ENCODE measurements at regions not wholly inside any gene's neighbourhood (a gene's known extent, or its start where the extent isn't known, plus 50 kb on each side); places are given as distances from the start of the nearest gene placed in this dataset.
A peak's percentile ranks its signal among the peaks of the same experiment; 100 is the strongest.

DNA sequence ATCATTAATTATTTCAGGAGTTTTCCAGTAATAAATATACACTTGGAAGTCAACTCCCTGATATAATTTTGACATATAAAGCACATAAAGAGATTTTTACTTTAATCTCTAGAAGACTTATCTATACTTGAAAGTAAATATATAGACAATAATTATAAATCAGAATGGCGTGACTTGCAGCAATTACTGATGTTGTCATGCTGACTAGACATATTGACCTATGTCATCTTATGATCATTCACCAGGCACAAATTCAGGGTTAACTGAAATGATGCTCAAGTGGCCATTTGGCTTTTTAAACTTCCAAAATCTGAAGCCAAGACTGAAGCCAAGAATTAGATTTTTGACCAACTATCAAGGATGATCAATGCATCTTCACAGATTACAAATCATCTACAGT lies 192.2 kb downstream of the MCHR2 start:
- Histone ChIP-seq H3K4me1 (no peaks in the 10 kb centered on the region), H3K9me3 (no peaks in the 10 kb centered on the region), H3K36me3 (no peaks in the 10 kb centered on the region), H3K27ac (replicated peaks in 1 of 4) (no peak overlapping the region), H3K27me3 (no peaks in the 10 kb centered on the region), H3K4me3 (no peak overlapping the region)
- DNase-seq (ENCODE audit: extremely low spot score) = no peak
- intact Hi-C loops (cut with DNase I) = no loop called here
- WGBS = 95% methylated on average over 1 of the region's 1 CpG
- no peak for TF ChIP-seq CTCF (IDR thresholded peaks at IDR 0.05)
- TF ChIP-seq POLR2A (IDR thresholded peaks at IDR 0.05; ENCODE audit: low read depth) = no peak
- no peak for TF ChIP-seq EP300 (IDR thresholded peaks at IDR 0.05)

GRCh38 chr6:99802396-99803031 lies 191.5 kb downstream of the MCHR2 start:
- H3K4me3 ChIP-seq = no peak overlapping the region
- WGBS = 39% methylated on average over 10 of the region's 10 CpGs
- H3K27ac ChIP-seq (replicated peaks in 1 of 4) = no peak overlapping the region
- no peaks in the 10 kb centered on the region for H3K9me3 ChIP-seq
- peak; percentile 50 for DNase-seq (ENCODE audit: extremely low spot score)
- intact Hi-C loops (cut with DNase I) = no loop called here
- H3K27me3 ChIP-seq = no peaks in the 10 kb centered on the region
- TF ChIP-seq POLR2A (IDR thresholded peaks at IDR 0.05; ENCODE audit: low read depth) = no peak
- TF ChIP-seq EP300 (IDR thresholded peaks at IDR 0.05) = no peak
- TF ChIP-seq POLR2AphosphoS5 (IDR thresholded peaks at IDR 0.05) = no peak
- no peak for TF ChIP-seq CTCF (IDR thresholded peaks at IDR 0.05)
- no peaks in the 10 kb centered on the region for H3K4me1 ChIP-seq
- no peaks in the 10 kb centered on the region for H3K36me3 ChIP-seq

DNA sequence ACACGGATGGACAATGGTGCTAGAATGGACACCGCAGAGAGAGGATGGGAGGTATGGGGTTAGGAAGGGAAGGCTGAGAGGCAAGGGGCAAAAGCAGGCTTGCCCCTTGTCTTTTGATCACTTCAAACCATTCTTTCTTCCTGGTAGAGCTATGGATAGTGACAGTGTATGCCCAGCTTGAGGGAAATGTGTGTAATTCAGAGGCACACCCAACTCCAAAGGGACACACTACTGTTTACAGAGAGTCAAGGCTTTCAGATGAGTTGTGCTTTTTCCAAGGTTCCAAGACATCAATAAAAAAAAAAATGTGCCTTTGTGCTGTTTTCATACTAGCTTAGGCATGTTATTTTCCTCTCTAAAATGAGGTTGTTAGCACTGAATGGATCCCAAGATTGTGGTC lies 185.0 kb downstream of the MCHR2 start:
- intact Hi-C loops (cut with DNase I) = no loop called here
- WGBS = 63% methylated on average over 2 of the region's 2 CpGs
- Histone ChIP-seq H3K27ac (replicated peaks in 1 of 4) (no peak overlapping the region), H3K4me1 (no peaks in the 10 kb centered on the region), H3K27me3 (no peaks in the 10 kb centered on the region), H3K9me3 (no peaks in the 10 kb centered on the region), H3K4me3 (no peak overlapping the region), H3K36me3 (no peaks in the 10 kb centered on the region)
- no peak for DNase-seq (ENCODE audit: extremely low spot score)
- no peak for TF ChIP-seq CTCF (IDR thresholded peaks at IDR 0.05)
- no peak for TF ChIP-seq POLR2A (IDR thresholded peaks at IDR 0.05; ENCODE audit: low read depth)
- no peak for TF ChIP-seq EP300 (IDR thresholded peaks at IDR 0.05)
- TF ChIP-seq POLR2AphosphoS5 (IDR thresholded peaks at IDR 0.05) = no peak

DNA sequence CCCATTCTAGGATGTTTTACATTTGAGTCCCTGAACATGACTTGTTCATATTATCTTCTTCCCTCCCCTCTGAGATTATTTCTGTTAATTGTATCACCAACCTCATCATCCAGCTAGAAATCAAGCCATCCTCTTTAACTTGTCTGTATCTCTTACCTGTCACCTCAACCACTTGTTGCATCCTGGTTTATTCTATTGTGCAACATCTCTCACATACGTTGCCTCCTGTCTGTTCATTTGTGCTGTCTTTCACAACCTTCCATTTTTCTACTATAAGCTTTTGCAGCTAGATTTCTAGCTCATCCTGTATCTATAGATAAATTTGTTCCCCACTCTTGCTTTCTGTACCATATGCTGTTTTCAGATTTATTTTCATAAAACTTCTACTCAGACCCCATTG lies 183.7 kb downstream of the MCHR2 start:
- 88% methylated on average over 1 of the region's 1 CpG for WGBS
- Histone ChIP-seq H3K4me3 (no peak overlapping the region), H3K4me1 (no peaks in the 10 kb centered on the region), H3K27ac (replicated peaks in 1 of 4) (no peak overlapping the region), H3K27me3 (no peaks in the 10 kb centered on the region), H3K36me3 (no peaks in the 10 kb centered on the region), H3K9me3 (no peaks in the 10 kb centered on the region)
- intact Hi-C loops (cut with DNase I) = no loop called here
- TF ChIP-seq POLR2AphosphoS5 (IDR thresholded peaks at IDR 0.05) (no peak), CTCF (IDR thresholded peaks at IDR 0.05) (no peak), EP300 (IDR thresholded peaks at IDR 0.05) (no peak), POLR2A (IDR thresholded peaks at IDR 0.05; ENCODE audit: low read depth) (no peak)
- no peak for DNase-seq (ENCODE audit: extremely low spot score)

Measured in esophagus muscularis mucosa (tissue), 4 donors.